Common myeloid progenitor, CD34-positive (primary cell): ENCODE measurements at regions not wholly inside any gene's neighbourhood (a gene's known extent, or its start where the extent isn't known, plus 50 kb on each side); places are given as distances from the start of the nearest gene placed in this dataset.

Experiments used
- CTCF ChIA-PET: fragments of 350-600 bp; sonication (Branson Sonifier 250); formaldehyde crosslinking; loops from one replicate; lab custom pipeline; 2021; ENCODE audit warnings: antibody characterized with exemption; lab: Charles Lee
- POLR2A ChIA-PET: fragments of 350-600 bp; sonication (Branson Sonifier 250); formaldehyde crosslinking; loops from one replicate; lab custom pipeline; 2021; ENCODE audit warnings: antibody characterized with exemption; lab: Charles Lee
- DNase-seq, 3 donors: peaks; one replicate each; pipeline versions ENCODE4 v3.0.0 to v3.0.0-alpha.2; 2013
- H3K27ac ChIP-seq, 2 experiments: 1 replicate in 1 of 2; 2 replicates in 1 of 2; pipeline ENCODE4 v1.7.0; 2013; ENCODE audit warnings: inconsistent platforms in 2 of 2, low read length in 2 of 2, mild to moderate bottlenecking in 2 of 2, low read depth in 1 of 2, moderate library complexity in 1 of 2; ENCODE audit not compliant: severe bottlenecking in 2 of 2, insufficient read depth in 1 of 2, poor library complexity in 1 of 2
- H3K27me3 ChIP-seq, 5 experiments: replicated peaks in 2 of 5; 1 replicate in 3 of 5; 2 replicates in 2 of 5; pipeline versions ENCODE4 v1.6.1 to v1.7.0; 2013; ENCODE audit warnings: low read length in 4 of 5, mild to moderate bottlenecking in 2 of 5, moderate library complexity in 2 of 5, inconsistent platforms in 1 of 5; ENCODE audit not compliant: insufficient read depth in 5 of 5, control insufficient read depth in 4 of 5
- H3K36me3 ChIP-seq, 4 experiments: 1 replicate in 2 of 4; 2 replicates in 2 of 4; pipeline versions ENCODE4 v1.6.1 to v1.7.0; 2013; ENCODE audit warnings: low read length in 3 of 4, control low read depth in 1 of 4, mild to moderate bottlenecking in 1 of 4; ENCODE audit not compliant: control insufficient read depth in 4 of 4, insufficient read depth in 4 of 4
- H3K4me1 ChIP-seq, 4 experiments: 1 replicate in 3 of 4; 2 replicates in 1 of 4; pipeline versions ENCODE4 v1.6.1 to v1.7.1; 2013; ENCODE audit warnings: low read length in 3 of 4, mild to moderate bottlenecking in 3 of 4, control low read depth in 1 of 4, inconsistent platforms in 1 of 4, moderate library complexity in 1 of 4; ENCODE audit not compliant: control insufficient read depth in 4 of 4, insufficient read depth in 4 of 4; ENCODE audit errors: control extremely low read depth in 1 of 4
- H3K4me3 ChIP-seq, 7 experiments: 1 replicate in 4 of 7; 2 replicates in 3 of 7; pipeline versions ENCODE4 v1.5.1 to v1.7.0; 2013; ENCODE audit warnings: mild to moderate bottlenecking in 7 of 7, low read length in 6 of 7, moderate library complexity in 6 of 7, inconsistent platforms in 2 of 7, low read depth in 2 of 7, control low read depth in 1 of 7; ENCODE audit not compliant: insufficient read depth in 4 of 7, control insufficient read depth in 1 of 7; ENCODE audit errors: extremely low read depth in 1 of 7
- H3K9me3 ChIP-seq, 5 experiments: 1 replicate in 4 of 5; 2 replicates in 1 of 5; pipeline versions ENCODE4 v1.6.1 to v1.7.1; 2013; ENCODE audit warnings: low read length in 4 of 5, mild to moderate bottlenecking in 2 of 5, inconsistent platforms in 1 of 5, low read depth in 1 of 5, moderate library complexity in 1 of 5; ENCODE audit not compliant: control insufficient read depth in 4 of 5, insufficient read depth in 2 of 5; ENCODE audit errors: control extremely low read depth in 1 of 5
- WGBS: methylation state at CpG from one replicate; pipeline ENCODE4 v1.1.5; 2013; ENCODE audit not compliant: insufficient coverage; 5-methylcytosine and 5-hydroxymethylcytosine counted together

DNA sequence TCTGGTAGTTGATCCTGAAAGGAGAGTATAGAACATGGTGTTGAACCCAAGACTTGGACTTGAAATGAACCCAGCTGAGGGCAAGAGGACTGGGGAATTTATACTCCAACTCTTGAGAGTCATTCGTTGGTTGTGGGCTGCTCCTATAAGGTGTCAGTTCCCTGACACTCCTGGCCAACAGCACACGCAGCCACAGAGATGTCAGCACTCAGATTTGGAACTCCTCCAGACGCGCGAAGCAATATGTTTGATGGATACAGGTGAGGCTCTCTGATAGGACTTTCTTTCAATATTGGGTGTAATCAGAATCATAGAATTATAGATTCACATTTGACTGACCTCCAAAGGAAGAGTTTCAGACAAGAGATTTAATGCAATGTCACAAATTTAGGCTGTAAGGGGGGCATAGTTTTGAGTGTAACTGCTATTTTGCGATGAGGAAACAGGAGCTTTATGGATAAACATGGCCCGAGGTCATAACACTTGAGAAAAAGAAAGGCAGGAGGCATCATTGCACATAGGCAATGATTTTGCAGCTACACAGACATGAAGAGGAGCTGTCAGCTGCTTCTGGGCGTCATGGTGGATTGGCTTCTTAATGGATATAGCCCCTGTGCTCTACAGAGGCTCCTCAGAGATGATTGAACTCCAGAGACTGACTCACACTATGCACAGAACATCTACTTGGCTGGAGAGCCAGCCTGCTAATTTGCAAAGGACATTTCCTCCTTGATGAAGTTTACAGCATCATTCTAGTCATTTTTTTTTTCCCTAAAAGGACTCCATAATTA is 569.2 kb upstream of the RGMA start:
- no peak for DNase-seq
- H3K27me3 ChIP-seq: peaks cover 0 to 7% (median 2%) of the 10 kb centered on the region in 5 experiments
- WGBS: 87% methylated on average over 4 of the region's 8 CpGs
- no peaks in the 10 kb centered on the region for H3K9me3 ChIP-seq
- CTCF ChIA-PET: no interaction called here
- POLR2A ChIA-PET: no interaction called here
- no peaks in the 10 kb centered on the region for H3K36me3 ChIP-seq
- no peak overlapping the region for H3K4me3 ChIP-seq
- H3K4me1 ChIP-seq: no peaks in the 10 kb centered on the region
- no peak overlapping the region for H3K27ac ChIP-seq

DNA sequence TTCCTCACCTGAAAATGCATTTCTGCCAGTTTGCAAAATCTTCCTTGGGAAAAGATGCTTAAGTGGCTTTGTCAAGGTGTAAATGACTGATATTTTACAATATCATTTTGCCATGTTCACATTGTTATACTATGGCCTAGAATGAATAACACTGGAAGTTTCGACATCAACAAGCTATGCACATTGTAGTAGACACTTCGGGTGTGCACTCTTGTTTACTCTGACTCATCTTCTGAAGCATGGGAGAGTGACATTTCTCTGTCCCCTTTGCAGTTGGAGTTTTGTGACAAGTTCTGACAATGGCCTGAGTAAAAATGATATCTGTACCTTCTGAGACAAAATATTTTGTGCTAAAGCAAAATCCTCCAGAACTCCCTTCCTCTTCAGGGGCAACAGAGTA is 567.0 kb upstream of the RGMA start:
- ChIA-PET POLR2A (no interaction called here), CTCF (no interaction called here)
- DNase-seq: no peak
- no peaks in the 10 kb centered on the region for H3K4me1 ChIP-seq
- H3K27me3 ChIP-seq: peaks cover 0 to 7% (median 2%) of the 10 kb centered on the region in 5 experiments
- no peaks in the 10 kb centered on the region for H3K36me3 ChIP-seq
- H3K4me3 ChIP-seq: no peak overlapping the region
- 89% methylated on average over 2 of the region's 2 CpGs for WGBS
- H3K9me3 ChIP-seq: no peaks in the 10 kb centered on the region
- H3K27ac ChIP-seq: no peak overlapping the region

DNA sequence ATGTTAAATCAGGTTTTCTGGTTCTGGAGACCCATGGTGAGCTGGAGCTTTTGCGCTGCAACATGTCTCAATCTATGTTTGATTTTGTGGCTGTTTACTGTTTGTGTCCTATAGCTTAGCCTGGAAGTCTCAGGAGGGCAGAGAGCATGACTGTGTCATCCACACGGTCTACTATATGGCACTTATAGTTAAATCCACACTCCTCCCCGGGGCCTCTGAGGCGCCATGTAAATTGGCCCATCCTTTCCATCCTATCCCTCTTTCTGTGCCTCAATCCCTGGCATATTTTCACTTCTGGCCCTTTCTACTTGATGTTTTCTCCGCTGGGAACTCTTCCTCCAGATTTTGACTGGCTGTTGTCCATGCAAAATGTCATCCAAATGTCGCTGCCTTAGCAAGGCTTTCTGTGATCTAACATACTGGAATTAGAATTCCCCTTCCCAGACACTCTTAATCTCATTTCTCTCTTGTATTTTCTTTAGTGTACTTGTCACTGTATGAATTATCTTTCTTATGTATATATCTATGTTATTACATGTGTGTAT is 560.8 kb upstream of the RGMA start:
- no peaks in the 10 kb centered on the region for H3K9me3 ChIP-seq
- no peak overlapping the region for H3K4me3 ChIP-seq
- H3K27ac ChIP-seq: no peak overlapping the region
- 99% methylated on average over 5 of the region's 6 CpGs for WGBS
- H3K36me3 ChIP-seq: no peaks in the 10 kb centered on the region
- ChIA-PET CTCF (no interaction called here), POLR2A (no interaction called here)
- H3K4me1 ChIP-seq: no peaks in the 10 kb centered on the region
- H3K27me3 ChIP-seq: peaks cover 0 to 1% (median 0%) of the 10 kb centered on the region in 5 experiments
- no peak for DNase-seq

DNA sequence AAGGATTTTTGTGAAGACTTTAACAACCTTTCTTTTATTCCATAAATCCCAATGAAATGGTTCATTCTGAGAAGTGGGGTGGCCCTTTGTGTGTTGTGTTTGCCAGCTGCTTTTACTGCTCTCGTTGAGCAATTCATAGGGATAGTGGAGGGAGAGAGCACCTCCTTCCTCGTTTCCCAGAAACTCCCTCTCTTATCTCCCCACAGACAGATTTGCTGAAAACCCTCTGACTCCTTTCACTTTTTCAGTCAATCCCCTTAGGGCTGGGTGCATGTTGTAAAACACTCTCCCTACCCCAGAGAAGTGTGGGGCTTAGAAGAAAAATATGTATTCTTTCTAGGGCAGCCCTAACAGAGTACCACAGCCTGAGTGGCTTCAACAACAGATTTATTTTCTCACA is 557.2 kb upstream of the RGMA start:
- Histone ChIP-seq H3K36me3 (no peaks in the 10 kb centered on the region), H3K4me1 (no peaks in the 10 kb centered on the region), H3K27ac (no peak overlapping the region), H3K27me3 (peaks cover 0 to 2% (median 0%) of the 10 kb centered on the region in 5 experiments), H3K4me3 (no peak overlapping the region), H3K9me3 (no peaks in the 10 kb centered on the region)
- WGBS: 100% methylated on average over 1 of the region's 2 CpGs
- DNase-seq: no peak
- ChIA-PET POLR2A (no interaction called here), CTCF (no interaction called here)

DNA sequence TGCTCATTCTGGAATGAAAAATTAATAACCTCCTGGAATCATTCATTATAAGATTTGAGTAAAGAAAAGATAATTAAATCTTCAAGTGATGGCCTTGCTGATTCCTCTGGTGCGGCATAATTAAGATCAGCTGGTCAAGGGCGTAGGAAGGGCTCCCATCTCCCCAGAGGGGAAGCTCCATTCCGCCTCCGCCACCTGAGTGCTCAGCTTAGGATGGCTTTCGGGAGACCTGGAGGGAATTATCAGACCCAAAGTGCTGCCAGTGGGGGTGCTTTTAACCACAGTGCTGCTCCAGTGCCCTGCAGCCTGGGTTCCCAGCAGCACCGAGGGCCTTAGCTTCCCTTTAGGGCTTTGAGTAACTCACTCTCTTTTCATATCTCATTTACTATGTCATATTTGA is 556.6 kb upstream of the RGMA start:
- WGBS: 95% methylated on average over 5 of the region's 6 CpGs
- no peak overlapping the region for H3K4me3 ChIP-seq
- H3K4me1 ChIP-seq: no peaks in the 10 kb centered on the region
- no peak overlapping the region for H3K27ac ChIP-seq
- DNase-seq: no peak
- POLR2A ChIA-PET: no interaction called here
- H3K27me3 ChIP-seq: peaks cover 0 to 2% (median 0%) of the 10 kb centered on the region in 5 experiments
- no peaks in the 10 kb centered on the region for H3K36me3 ChIP-seq
- CTCF ChIA-PET: no interaction called here
- no peaks in the 10 kb centered on the region for H3K9me3 ChIP-seq

DNA sequence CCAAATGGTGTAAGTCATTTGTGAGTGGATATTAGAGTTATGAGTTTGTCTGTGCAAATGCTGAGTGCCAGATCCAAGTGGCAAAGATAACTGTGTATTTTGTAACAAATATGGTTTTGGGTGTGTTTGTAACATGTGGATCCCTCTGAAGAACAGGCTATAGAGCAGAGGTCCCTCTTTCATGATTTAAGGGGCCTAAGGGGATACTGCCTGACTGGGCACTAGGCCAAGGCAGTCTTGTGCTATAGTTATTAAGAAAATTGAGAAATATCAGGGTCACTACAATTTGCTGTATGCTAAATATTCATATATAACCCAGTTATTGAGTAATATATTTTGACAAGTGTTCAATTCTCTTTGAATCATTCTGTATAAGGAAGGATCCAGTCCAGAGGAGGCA is 555.6 kb upstream of the RGMA start:
- peaks cover 0 to 2% (median 0%) of the 10 kb centered on the region in 5 experiments for H3K27me3 ChIP-seq
- no peak overlapping the region for H3K27ac ChIP-seq
- no peaks in the 10 kb centered on the region for H3K4me1 ChIP-seq
- POLR2A ChIA-PET: no interaction called here
- no peaks in the 10 kb centered on the region for H3K36me3 ChIP-seq
- CTCF ChIA-PET: no interaction called here
- no peak for DNase-seq
- no peaks in the 10 kb centered on the region for H3K9me3 ChIP-seq
- H3K4me3 ChIP-seq: no peak overlapping the region

DNA sequence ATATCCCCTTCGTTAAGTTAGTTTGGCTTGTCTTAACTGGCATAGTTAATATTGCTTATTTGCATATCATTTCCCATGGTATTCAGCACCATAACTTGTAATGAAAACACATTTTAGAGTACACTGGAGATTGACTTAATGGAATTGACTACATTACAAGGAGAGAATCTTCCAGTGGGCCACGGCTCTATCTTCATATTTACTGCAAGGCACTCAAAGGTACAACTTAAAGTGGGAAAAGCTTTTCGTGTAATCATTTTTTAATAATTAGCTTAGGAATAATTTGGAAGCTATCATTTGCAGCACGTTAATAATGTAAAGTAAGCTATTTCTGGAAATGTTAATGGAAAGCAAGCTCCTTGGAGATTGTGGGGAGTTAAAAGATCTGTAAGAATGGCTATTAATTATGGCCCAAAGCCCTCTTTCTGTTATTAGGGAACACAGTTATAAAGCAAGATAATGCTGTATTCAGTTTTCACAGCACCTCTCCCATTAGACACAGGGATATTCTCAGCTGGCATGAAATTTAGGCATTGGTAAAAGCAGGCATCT is 551.5 kb upstream of the RGMA start:
- H3K4me3 ChIP-seq: no peak overlapping the region
- no peak for DNase-seq
- POLR2A ChIA-PET: no interaction called here
- WGBS: 93% methylated on average over 3 of the region's 4 CpGs
- CTCF ChIA-PET: no interaction called here
- no peaks in the 10 kb centered on the region for H3K4me1 ChIP-seq
- H3K36me3 ChIP-seq: no peaks in the 10 kb centered on the region
- H3K27ac ChIP-seq: no peak overlapping the region
- H3K9me3 ChIP-seq: peaks cover 0 to 2% (median 0%) of the 10 kb centered on the region in 5 experiments
- H3K27me3 ChIP-seq: peaks cover 0 to 2% (median 0%) of the 10 kb centered on the region in 5 experiments
